H9 (cell line): ENCODE measurements at regions not wholly inside any gene's neighbourhood (a gene's known extent, or its start where the extent isn't known, plus 50 kb on each side); places are given as distances from the start of the nearest gene placed in this dataset.

Experiments
- DNase-seq: peaks from one replicate; pipeline ENCODE4 v3.0.0-alpha.2; 2017
- H2AFZ ChIP-seq: one replicate; pipeline ENCODE4 v1.6.1; 2013; ENCODE audit warnings: mild to moderate bottlenecking, low read length, control low read depth, moderate library complexity
- H2AK5ac ChIP-seq: 2 replicates; pipeline ENCODE4 v1.6.1; 2013; ENCODE audit warnings: low read length, control low read depth, mixed read lengths; ENCODE audit not compliant: insufficient read length
- H2BK120ac ChIP-seq: one replicate; pipeline ENCODE4 v1.6.1; 2013; ENCODE audit warnings: low read depth, mild to moderate bottlenecking, low read length, control low read depth, inconsistent platforms; ENCODE audit not compliant: poor library complexity, severe bottlenecking
- H2BK12ac ChIP-seq: 2 replicates; pipeline ENCODE4 v1.6.1; 2013; ENCODE audit warnings: low read length, control low read depth, mixed read lengths, low read depth; ENCODE audit not compliant: insufficient read length
- H2BK15ac ChIP-seq: 2 replicates; pipeline ENCODE4 v1.6.1; 2013; ENCODE audit warnings: low read depth, low read length, control low read depth
- H2BK20ac ChIP-seq: one replicate; pipeline ENCODE4 v1.6.1; 2013; ENCODE audit warnings: low read depth, mild to moderate bottlenecking, low read length, control low read depth, inconsistent platforms; ENCODE audit not compliant: poor library complexity, severe bottlenecking
- H2BK5ac ChIP-seq: 2 replicates; pipeline ENCODE4 v1.6.1; 2013; ENCODE audit warnings: low read length, control low read depth, mixed read lengths; ENCODE audit not compliant: insufficient read length
- H3K14ac ChIP-seq: 2 replicates; pipeline ENCODE4 v1.6.1; 2013; ENCODE audit warnings: low read length, control low read depth; ENCODE audit not compliant: insufficient read depth
- H3K18ac ChIP-seq: 2 replicates; pipeline ENCODE4 v1.6.1; 2013; ENCODE audit warnings: low read depth, mild to moderate bottlenecking, mixed read lengths, low read length, control low read depth; ENCODE audit not compliant: insufficient read length
- H3K23ac ChIP-seq: 2 replicates; pipeline ENCODE4 v1.6.1; 2013; ENCODE audit warnings: low read length, control low read depth, mixed read lengths, low read depth; ENCODE audit not compliant: insufficient read length
- H3K23me2 ChIP-seq: 2 replicates; pipeline ENCODE4 v1.6.1; 2013; ENCODE audit warnings: low read depth, mild to moderate bottlenecking, mixed read lengths, low read length, control low read depth; ENCODE audit not compliant: insufficient read length, poor library complexity, severe bottlenecking
- H3K27ac ChIP-seq: 2 replicates; pipeline ENCODE4 v1.5.1; 2013; ENCODE audit warnings: low read length, control low read depth, mixed read lengths, low read depth; ENCODE audit not compliant: insufficient read length
- H3K27me3 ChIP-seq: 2 replicates; pipeline ENCODE4 v1.6.1; 2013; ENCODE audit warnings: low read length, control low read depth, inconsistent platforms; ENCODE audit not compliant: insufficient read depth
- H3K4ac ChIP-seq: 2 replicates; pipeline ENCODE4 v1.6.1; 2013; ENCODE audit warnings: low read depth, mild to moderate bottlenecking, control low read depth, inconsistent platforms, low read length, moderate library complexity
- H3K4me1 ChIP-seq: 2 replicates; pipeline ENCODE4 v1.6.1; 2013; ENCODE audit warnings: low read length, control low read depth, inconsistent platforms; ENCODE audit not compliant: insufficient read depth
- H3K4me2 ChIP-seq: 2 replicates; pipeline ENCODE4 v1.6.1; 2013; ENCODE audit warnings: low read length, control low read depth, mixed read lengths; ENCODE audit not compliant: insufficient read length, insufficient read depth
- H3K56ac ChIP-seq: 2 replicates; pipeline ENCODE4 v1.6.1; 2013; ENCODE audit warnings: low read depth, mild to moderate bottlenecking, mixed read lengths, low read length, control low read depth; ENCODE audit not compliant: insufficient read length
- H3K79me1 ChIP-seq: 2 replicates; pipeline ENCODE4 v1.6.1; 2013; ENCODE audit warnings: low read depth, mild to moderate bottlenecking, moderate library complexity, low read length, control low read depth, inconsistent platforms; ENCODE audit not compliant: insufficient read depth, poor library complexity, severe bottlenecking
- H3K79me2 ChIP-seq: 2 replicates; pipeline ENCODE4 v1.6.1; 2013; ENCODE audit warnings: low read length, control low read depth, inconsistent platforms; ENCODE audit not compliant: insufficient read depth
- H3K9ac ChIP-seq: 2 replicates; pipeline ENCODE4 v1.6.1; 2013; ENCODE audit warnings: low read length, control low read depth, mixed read lengths; ENCODE audit not compliant: insufficient read length; ENCODE audit errors: extremely low read depth
- H3K9me3 ChIP-seq: one replicate; pipeline ENCODE4 v1.6.1; 2013; ENCODE audit warnings: low read depth, low read length, inconsistent platforms; ENCODE audit not compliant: control insufficient read depth
- H3T11ph ChIP-seq: one replicate; pipeline ENCODE4 v1.6.1; 2013; ENCODE audit warnings: mild to moderate bottlenecking, low read length, control low read depth, inconsistent platforms
- H4K20me1 ChIP-seq: one replicate; pipeline ENCODE4 v1.6.1; 2013; ENCODE audit not compliant: control insufficient read depth, insufficient read length, insufficient read depth
- H4K5ac ChIP-seq: 2 replicates; pipeline ENCODE4 v1.6.1; 2013; ENCODE audit warnings: low read depth, mild to moderate bottlenecking, mixed read lengths, low read length, control low read depth; ENCODE audit not compliant: insufficient read length
- H4K8ac ChIP-seq: replicated peaks from 2 replicates; pipeline ENCODE4 v1.6.1; 2013; ENCODE audit warnings: low read length, control low read depth, mixed read lengths, low read depth; ENCODE audit not compliant: insufficient read length
- H4K91ac ChIP-seq: 2 replicates; pipeline ENCODE4 v1.6.1; 2013; ENCODE audit warnings: low read depth, mild to moderate bottlenecking, moderate library complexity, mixed read lengths, low read length, control low read depth; ENCODE audit not compliant: insufficient read length
- H3K27ac Mint-ChIP-seq, 3 experiments: 2 replicates in 2 of 3; 3 replicates in 1 of 3; pipeline ENCODE4 v1.8.0; 2020 to 2021; ENCODE audit warnings: mixed read lengths in 3 of 3, mild to moderate bottlenecking in 1 of 3, moderate library complexity in 1 of 3
- H3K27me3 Mint-ChIP-seq: 2 replicates; pipeline ENCODE4 v1.8.0; 2021; ENCODE audit warnings: low read depth, mild to moderate bottlenecking, moderate library complexity, mixed read lengths
- H3K36me3 Mint-ChIP-seq, 3 experiments: 2 replicates in 2 of 3; 3 replicates in 1 of 3; pipeline ENCODE4 v1.8.0; 2020 to 2021; ENCODE audit warnings: low read depth in 3 of 3, mixed read lengths in 3 of 3; ENCODE audit not compliant: insufficient read depth in 1 of 3
- H3K4me1 Mint-ChIP-seq, 2 experiments: 2 replicates each; pipeline ENCODE4 v1.8.0; 2020; ENCODE audit warnings: mixed read lengths in 2 of 2
- H3K4me3 Mint-ChIP-seq, 2 experiments: 2 replicates in 1 of 2; 3 replicates in 1 of 2; pipeline ENCODE4 v1.8.0; 2020 to 2021; ENCODE audit warnings: mild to moderate bottlenecking in 2 of 2, mixed read lengths in 2 of 2, moderate library complexity in 1 of 2
- H3K9me3 Mint-ChIP-seq, 2 experiments: 2 replicates in 1 of 2; 3 replicates in 1 of 2; pipeline ENCODE4 v1.8.0; 2020; ENCODE audit warnings: mild to moderate bottlenecking in 2 of 2, mixed read lengths in 2 of 2, moderate library complexity in 1 of 2
- WGBS: extraction: QIAGEN DNeasy Blood & Tissue Kit; methylation state at CpG from one replicate; pipeline ENCODE4 v1.1.7; 2013; ENCODE audit warnings: missing lambda C conversion rate, low lambda C conversion rate, mixed read lengths; ENCODE audit not compliant: insufficient read length; ENCODE audit errors: extremely low coverage; 5-methylcytosine and 5-hydroxymethylcytosine counted together
- TF ChIP-seq, protein P1 (sequence below): fragments of 200-600 bp; sonication (generic); conservative IDR thresholded peaks from 3 replicates; pipeline ENCODE4 v1.8.0; 2021; ENCODE audit warnings: antibody characterized with exemption, mild to moderate bottlenecking

DNA sequence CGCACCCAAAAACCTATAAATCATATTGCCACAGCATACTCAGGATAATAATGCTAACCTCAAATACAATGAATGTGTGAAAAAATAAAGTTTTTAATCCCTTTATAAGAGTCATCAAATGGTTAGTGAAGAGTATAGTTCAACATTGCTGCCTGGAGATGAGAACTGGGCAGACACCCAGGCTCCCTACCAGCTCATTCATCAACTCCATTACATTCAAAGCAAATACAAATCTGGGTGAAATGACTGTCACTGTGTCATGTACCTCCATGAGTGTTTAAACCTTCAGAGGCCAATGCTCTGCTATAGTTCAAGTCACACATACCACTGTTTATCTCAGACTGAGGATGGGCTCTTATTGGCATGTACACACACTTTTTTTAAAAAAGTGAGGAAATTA lies 167.2 kb upstream of the KCNMB2 start:
- Mint-ChIP-seq H3K27ac (no peak overlapping the region), H3K4me1 (no peaks in the 10 kb centered on the region), H3K4me3 (no peak overlapping the region), H3K27me3 (no peaks in the 10 kb centered on the region), H3K9me3 (peaks cover 0 to 5% of the 10 kb centered on the region in 2 experiments; a peak in 3 of 5 replicates), H3K36me3 (peaks cover 0 to 2% (median 0%) of the 10 kb centered on the region in 3 experiments; a peak in 2 of 7 replicates)
- Histone ChIP-seq H2BK5ac (no peak overlapping the region), H4K20me1 (no peaks in the 10 kb centered on the region), H2BK12ac (no peak overlapping the region), H3K79me1 (no peaks in the 10 kb centered on the region), H3T11ph (no peak overlapping the region), H4K8ac (no peak overlapping the region), H3K56ac (no peak overlapping the region), H3K79me2 (no peaks in the 10 kb centered on the region), H3K9ac (no peak overlapping the region), H2BK20ac (no peak overlapping the region), H4K5ac (no peak overlapping the region), H2AFZ (no peak overlapping the region), H2BK15ac (no peak overlapping the region), H2AK5ac (no peak overlapping the region), H4K91ac (no peak overlapping the region), H3K4me2 (no peak overlapping the region), H3K4ac (no peak overlapping the region), H3K23ac (no peak overlapping the region), H3K4me1 (no peaks in the 10 kb centered on the region), H2BK120ac (no peak overlapping the region), H3K27me3 (no peaks in the 10 kb centered on the region), H3K27ac (no peak overlapping the region), H3K18ac (no peak overlapping the region), H3K9me3 (no peaks in the 10 kb centered on the region), H3K23me2 (no peaks in the 10 kb centered on the region), H3K14ac (no peak overlapping the region)
- WGBS = 100% methylated on average over 1 of the region's 1 CpG
- TF ChIP-seq, protein P1, sequence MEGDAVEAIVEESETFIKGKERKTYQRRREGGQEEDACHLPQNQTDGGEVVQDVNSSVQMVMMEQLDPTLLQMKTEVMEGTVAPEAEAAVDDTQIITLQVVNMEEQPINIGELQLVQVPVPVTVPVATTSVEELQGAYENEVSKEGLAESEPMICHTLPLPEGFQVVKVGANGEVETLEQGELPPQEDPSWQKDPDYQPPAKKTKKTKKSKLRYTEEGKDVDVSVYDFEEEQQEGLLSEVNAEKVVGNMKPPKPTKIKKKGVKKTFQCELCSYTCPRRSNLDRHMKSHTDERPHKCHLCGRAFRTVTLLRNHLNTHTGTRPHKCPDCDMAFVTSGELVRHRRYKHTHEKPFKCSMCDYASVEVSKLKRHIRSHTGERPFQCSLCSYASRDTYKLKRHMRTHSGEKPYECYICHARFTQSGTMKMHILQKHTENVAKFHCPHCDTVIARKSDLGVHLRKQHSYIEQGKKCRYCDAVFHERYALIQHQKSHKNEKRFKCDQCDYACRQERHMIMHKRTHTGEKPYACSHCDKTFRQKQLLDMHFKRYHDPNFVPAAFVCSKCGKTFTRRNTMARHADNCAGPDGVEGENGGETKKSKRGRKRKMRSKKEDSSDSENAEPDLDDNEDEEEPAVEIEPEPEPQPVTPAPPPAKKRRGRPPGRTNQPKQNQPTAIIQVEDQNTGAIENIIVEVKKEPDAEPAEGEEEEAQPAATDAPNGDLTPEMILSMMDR = no peak
- DNase-seq = no peak
